GM23248 (cell line): ENCODE measurements at regions not wholly inside any gene's neighbourhood (a gene's known extent, or its start where the extent isn't known, plus 50 kb on each side); places are given as distances from the start of the nearest gene placed in this dataset.

Experiments used
- EZH2 ChIP-seq: fragments of 200-600 bp; sonication (generic); IDR thresholded peaks from 2 replicates; pipeline ENCODE4 v1.6.1; 2018; ENCODE audit warnings: antibody characterized with exemption, mild to moderate bottlenecking; ENCODE audit not compliant: insufficient read depth, poor library complexity, severe bottlenecking
- EZH2phosphoT487 ChIP-seq: fragments of 200-600 bp; sonication (generic); IDR thresholded peaks from 2 replicates; pipeline ENCODE4 v1.6.1; 2018; ENCODE audit warnings: antibody characterized with exemption, moderate library complexity, mild to moderate bottlenecking, low read depth; ENCODE audit not compliant: insufficient read depth

DNA sequence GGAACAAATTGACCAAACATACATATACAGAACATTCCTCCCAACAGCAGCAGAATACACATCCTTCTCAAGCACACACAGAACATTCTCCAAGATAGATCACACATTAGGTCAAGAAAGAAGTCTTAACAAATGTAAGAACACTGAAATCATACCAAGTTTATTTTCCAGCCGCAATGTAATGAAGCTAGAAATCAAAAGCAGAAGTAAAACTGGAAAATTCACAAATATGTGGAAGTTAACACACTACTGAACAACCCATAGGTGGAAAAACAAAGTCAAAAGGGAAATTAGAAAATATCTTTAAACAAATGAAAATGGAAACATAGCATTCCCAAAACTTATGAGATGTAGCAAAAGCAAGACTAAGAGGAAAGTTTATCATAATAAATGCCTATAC, 692.6 kb downstream of the DIAPH3 start:
- TF ChIP-seq EZH2phosphoT487 (no peak), EZH2 (no peak)
